GM23248 (cell line): ENCODE measurements at regions not wholly inside any gene's neighbourhood (a gene's known extent, or its start where the extent isn't known, plus 50 kb on each side); places are given as distances from the start of the nearest gene placed in this dataset.

Experiments used
- DNase-seq: peaks from one replicate; pipeline ENCODE4 v3.0.0-alpha.2; 2015
- H2AFZ ChIP-seq: fragments of 200-600 bp; sonication (generic); 2 replicates; pipeline ENCODE4 v1.6.1; 2016; ENCODE audit warnings: antibody characterized with exemption
- H3F3A ChIP-seq: fragments of 200-600 bp; sonication (generic); 2 replicates; pipeline ENCODE4 v1.6.1; 2016; ENCODE audit warnings: mild to moderate bottlenecking, antibody characterized with exemption, mixed run types; ENCODE audit not compliant: insufficient read depth
- H3K27ac ChIP-seq: fragments of 200-600 bp; sonication (generic); 2 replicates; pipeline ENCODE4 v1.5.1; 2016; ENCODE audit warnings: mild to moderate bottlenecking
- H3K27me3 ChIP-seq: fragments of 200-600 bp; sonication (generic); replicated peaks from 2 replicates; pipeline ENCODE4 v1.6.1; 2016; ENCODE audit warnings: mild to moderate bottlenecking; ENCODE audit not compliant: insufficient read depth
- H3K36me3 ChIP-seq: fragments of 200-600 bp; sonication (generic); 2 replicates; pipeline ENCODE4 v1.6.1; 2016; ENCODE audit warnings: low read depth, mild to moderate bottlenecking
- H3K4me1 ChIP-seq: fragments of 200-600 bp; sonication (generic); 2 replicates; pipeline ENCODE4 v1.6.1; 2016; ENCODE audit warnings: mild to moderate bottlenecking; ENCODE audit not compliant: insufficient read depth
- H3K4me2 ChIP-seq: fragments of 200-600 bp; sonication (generic); one replicate; pipeline ENCODE4 v1.6.1; 2016; ENCODE audit warnings: mild to moderate bottlenecking; ENCODE audit not compliant: unreplicated experiment
- H3K4me3 ChIP-seq: fragments of 200-600 bp; sonication (generic); 2 replicates; pipeline ENCODE4 v1.5.1; 2016; ENCODE audit warnings: mild to moderate bottlenecking
- H3K79me2 ChIP-seq: fragments of 200-600 bp; sonication (generic); 2 replicates; pipeline ENCODE4 v1.6.1; 2016; ENCODE audit warnings: mild to moderate bottlenecking; ENCODE audit not compliant: insufficient read depth
- H3K9ac ChIP-seq: fragments of 200-600 bp; sonication (generic); 2 replicates; pipeline ENCODE4 v1.6.1; 2016; ENCODE audit warnings: mild to moderate bottlenecking
- H3K9me2 ChIP-seq: fragments of 200-600 bp; sonication (generic); 2 replicates; pipeline ENCODE4 v1.6.1; 2016; ENCODE audit warnings: mixed run types, mild to moderate bottlenecking, moderate library complexity; ENCODE audit not compliant: insufficient read depth
- H3K9me3 ChIP-seq: fragments of 200-600 bp; sonication (generic); one replicate; pipeline ENCODE4 v1.6.1; 2017; ENCODE audit warnings: low read depth
- H4K20me1 ChIP-seq: fragments of 200-600 bp; sonication (generic); 2 replicates; pipeline ENCODE4 v1.6.0; 2016; ENCODE audit not compliant: insufficient read depth
- EZH2 ChIP-seq: fragments of 200-600 bp; sonication (generic); IDR thresholded peaks from 2 replicates; pipeline ENCODE4 v1.6.1; 2018; ENCODE audit warnings: antibody characterized with exemption, mild to moderate bottlenecking; ENCODE audit not compliant: insufficient read depth, poor library complexity, severe bottlenecking
- EZH2phosphoT487 ChIP-seq: fragments of 200-600 bp; sonication (generic); IDR thresholded peaks from 2 replicates; pipeline ENCODE4 v1.6.1; 2018; ENCODE audit warnings: antibody characterized with exemption, moderate library complexity, mild to moderate bottlenecking, low read depth; ENCODE audit not compliant: insufficient read depth
- WGBS, 2 experiments: methylation state at CpG; one replicate each; pipeline ENCODE4 v1.1.6; 2015 to 2017; ENCODE audit warnings: low lambda C conversion rate in 2 of 2, low coverage in 1 of 2; ENCODE audit errors: missing lambda C conversion rate in 2 of 2; 5-methylcytosine and 5-hydroxymethylcytosine counted together
- in situ Hi-C: fragments of 300-500 bp; cut with MboI; formaldehyde crosslinking; loops from 2 replicates; pipeline ENCODE4 v1.15.0; 2020

DNA sequence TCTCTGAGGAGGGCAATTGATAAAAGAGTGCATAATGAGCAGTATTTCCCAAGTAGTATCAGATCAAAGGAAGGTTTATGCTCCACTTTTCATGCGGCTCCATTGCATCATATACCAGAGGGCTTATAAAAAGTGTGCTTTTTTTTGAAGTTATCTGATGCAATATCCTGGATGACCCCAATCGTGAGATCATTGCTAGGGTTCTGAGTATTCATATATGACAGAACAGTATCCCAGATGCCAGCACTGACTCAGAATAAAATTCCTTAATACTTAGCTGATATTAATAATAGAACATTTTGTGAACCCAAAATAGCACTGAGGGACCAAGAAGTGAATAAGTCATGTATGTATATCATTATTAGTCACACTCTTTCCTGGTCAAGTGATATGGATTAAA, 945.5 kb upstream of the AGA start:
- H3K4me1 ChIP-seq = no peaks in the 10 kb centered on the region
- H4K20me1 ChIP-seq = no peaks in the 10 kb centered on the region
- no peak for TF ChIP-seq EZH2
- no peak for TF ChIP-seq EZH2phosphoT487
- no peaks in the 10 kb centered on the region for H3K79me2 ChIP-seq
- WGBS, 2 experiments = 26 to 31% methylated on average over 2 of the region's 2 CpGs
- H3K36me3 ChIP-seq = no peaks in the 10 kb centered on the region
- H2AFZ ChIP-seq = no peak overlapping the region
- no peaks in the 10 kb centered on the region for H3K9me2 ChIP-seq
- H3K27me3 ChIP-seq = no peaks in the 10 kb centered on the region
- H3K9ac ChIP-seq = no peak overlapping the region
- H3K27ac ChIP-seq = no peak overlapping the region
- no peaks in the 10 kb centered on the region for H3F3A ChIP-seq
- no peaks in the 10 kb centered on the region for H3K9me3 ChIP-seq
- no peak for DNase-seq
- no peak overlapping the region for H3K4me2 ChIP-seq
- in situ Hi-C loops = no loop called here
- no peak overlapping the region for H3K4me3 ChIP-seq

DNA sequence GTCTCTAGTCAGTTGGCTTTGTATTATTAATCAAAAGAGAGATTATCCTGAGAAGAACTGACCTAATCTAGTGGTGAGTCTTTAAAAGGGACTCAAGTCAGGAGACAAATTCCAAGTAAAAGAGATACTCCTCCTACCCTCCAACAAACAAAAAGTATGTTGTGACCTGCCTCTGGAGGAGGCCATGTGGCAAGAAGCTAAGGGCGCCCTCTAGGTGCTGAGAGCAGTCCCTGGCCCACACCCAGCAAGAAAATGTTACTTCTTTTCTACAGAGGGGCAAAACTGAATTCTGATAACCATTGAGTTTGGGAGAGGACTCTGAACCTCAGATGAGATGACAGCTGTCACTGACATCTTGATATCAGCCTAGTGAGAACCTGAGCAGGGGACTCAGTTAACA, 953.6 kb upstream of the AGA start:
- TF ChIP-seq EZH2 (no peak), EZH2phosphoT487 (no peak)
- Histone ChIP-seq H4K20me1 (no peaks in the 10 kb centered on the region), H3K9me3 (no peaks in the 10 kb centered on the region), H2AFZ (no peak overlapping the region), H3K4me1 (no peaks in the 10 kb centered on the region), H3K9ac (no peak overlapping the region), H3K27ac (no peak overlapping the region), H3K36me3 (no peaks in the 10 kb centered on the region), H3K4me2 (no peak overlapping the region), H3K4me3 (no peak overlapping the region), H3F3A (no peaks in the 10 kb centered on the region), H3K27me3 (no peaks in the 10 kb centered on the region), H3K79me2 (no peaks in the 10 kb centered on the region), H3K9me2 (no peaks in the 10 kb centered on the region)
- DNase-seq = no peak
- 0% methylated on average over 1 of the region's 1 CpG for WGBS, 2 experiments
- in situ Hi-C loops = no loop called here

DNA sequence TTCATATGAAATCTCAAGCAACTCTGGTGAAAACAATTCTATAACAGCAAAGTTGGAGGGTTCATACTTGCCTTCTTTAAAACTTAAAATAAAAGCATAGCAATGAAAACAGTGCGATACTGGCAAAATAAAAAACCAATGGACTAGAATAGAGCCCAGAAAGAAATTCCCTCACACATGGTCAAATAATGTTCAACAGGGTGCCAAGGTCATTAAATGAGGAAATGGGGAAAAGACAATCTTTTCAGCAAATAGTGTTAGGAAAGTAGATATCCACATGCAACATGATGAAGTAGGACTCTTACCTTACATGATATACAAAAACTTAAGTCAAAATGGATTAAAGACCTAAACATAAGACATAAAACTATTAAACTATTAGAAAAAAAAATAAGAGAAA, 970.2 kb upstream of the AGA start:
- no peak overlapping the region for H3K4me2 ChIP-seq
- H3K4me1 ChIP-seq = no peaks in the 10 kb centered on the region
- no peaks in the 10 kb centered on the region for H3K36me3 ChIP-seq
- no peaks in the 10 kb centered on the region for H3K9me3 ChIP-seq
- no peak overlapping the region for H2AFZ ChIP-seq
- no peaks in the 10 kb centered on the region for H3K9me2 ChIP-seq
- no peak overlapping the region for H3K9ac ChIP-seq
- 35 to 36% methylated on average over 1 of the region's 1 CpG for WGBS, 2 experiments
- no peaks in the 10 kb centered on the region for H3F3A ChIP-seq
- H3K79me2 ChIP-seq = no peaks in the 10 kb centered on the region
- in situ Hi-C loops = no loop called here
- H4K20me1 ChIP-seq = no peaks in the 10 kb centered on the region
- DNase-seq = no peak
- no peak overlapping the region for H3K27ac ChIP-seq
- TF ChIP-seq EZH2phosphoT487 (no peak), EZH2 (no peak)
- no peak overlapping the region for H3K4me3 ChIP-seq
- no peaks in the 10 kb centered on the region for H3K27me3 ChIP-seq

DNA sequence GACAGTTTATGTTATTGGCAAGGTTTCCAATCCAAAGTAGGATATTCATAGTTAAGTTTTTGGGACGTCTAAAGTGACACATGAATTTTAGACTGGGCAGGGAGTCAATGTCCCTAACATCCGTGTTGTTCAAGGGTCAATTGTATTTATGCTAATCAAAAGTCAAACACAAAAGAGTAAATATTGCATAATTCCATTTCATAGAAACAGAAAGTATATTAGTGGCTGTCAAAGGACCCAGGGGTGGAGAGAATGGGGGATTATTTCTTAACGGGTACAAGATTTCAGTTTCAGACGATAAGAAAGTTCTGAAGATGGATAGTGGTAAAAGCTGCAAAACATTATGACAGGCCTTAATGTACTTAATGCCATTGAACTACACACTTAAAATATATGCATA, 971.8 kb upstream of the AGA start:
- Histone ChIP-seq H3K9me3 (no peaks in the 10 kb centered on the region), H3K36me3 (no peaks in the 10 kb centered on the region), H3K4me2 (no peak overlapping the region), H3K79me2 (no peaks in the 10 kb centered on the region), H3F3A (no peaks in the 10 kb centered on the region), H4K20me1 (no peaks in the 10 kb centered on the region), H3K9me2 (no peaks in the 10 kb centered on the region), H2AFZ (no peak overlapping the region), H3K27me3 (no peaks in the 10 kb centered on the region), H3K4me3 (no peak overlapping the region), H3K9ac (no peak overlapping the region), H3K27ac (no peak overlapping the region), H3K4me1 (no peaks in the 10 kb centered on the region)
- TF ChIP-seq EZH2 = no peak
- no peak for TF ChIP-seq EZH2phosphoT487
- no peak for DNase-seq
- WGBS, 2 experiments = 2 to 5% methylated on average over 4 of the region's 4 CpGs
- in situ Hi-C loops = no loop called here

DNA sequence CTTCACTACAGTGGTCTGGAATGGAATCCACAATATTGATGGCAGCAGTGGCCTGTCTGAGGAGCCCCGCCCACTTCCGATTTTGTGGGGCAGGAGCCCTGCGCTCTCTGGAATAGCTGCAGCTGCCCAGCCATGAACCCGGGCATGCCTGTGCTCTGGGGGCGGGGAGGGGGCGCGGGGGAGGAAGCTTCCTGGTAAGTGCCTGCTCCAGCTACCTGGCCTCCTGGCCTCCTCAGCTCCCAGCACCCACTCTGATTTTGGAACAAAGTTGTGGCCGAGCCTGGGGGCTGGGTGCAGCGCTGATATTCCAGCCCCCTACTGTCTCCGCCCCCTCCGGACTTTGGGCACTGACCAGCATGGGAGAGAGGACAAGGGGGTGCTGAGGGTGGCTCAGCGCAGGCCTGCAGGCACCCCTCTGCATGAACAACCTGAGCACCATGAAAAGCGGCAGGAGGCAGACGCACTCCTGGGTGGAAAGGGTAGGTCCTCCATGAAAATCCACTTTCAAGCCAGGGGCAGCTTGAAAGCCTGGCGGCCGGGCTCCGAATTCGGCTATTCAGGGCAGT, 972.7 kb upstream of the AGA start:
- H3K9ac ChIP-seq = no peak overlapping the region
- H3K79me2 ChIP-seq = no peaks in the 10 kb centered on the region
- H3K4me2 ChIP-seq = no peak overlapping the region
- in situ Hi-C loops = no loop called here
- no peaks in the 10 kb centered on the region for H4K20me1 ChIP-seq
- no peaks in the 10 kb centered on the region for H3K9me3 ChIP-seq
- no peak overlapping the region for H3K4me3 ChIP-seq
- no peaks in the 10 kb centered on the region for H3K4me1 ChIP-seq
- no peaks in the 10 kb centered on the region for H3K27me3 ChIP-seq
- no peaks in the 10 kb centered on the region for H3K9me2 ChIP-seq
- no peaks in the 10 kb centered on the region for H3F3A ChIP-seq
- TF ChIP-seq EZH2 = no peak
- no peak for TF ChIP-seq EZH2phosphoT487
- H2AFZ ChIP-seq = no peak overlapping the region
- no peaks in the 10 kb centered on the region for H3K36me3 ChIP-seq
- 53 to 56% methylated on average over 16 to 18 of the region's 18 CpGs for WGBS, 2 experiments
- no peak for DNase-seq
- no peak overlapping the region for H3K27ac ChIP-seq
